Naive thymus-derived CD4-positive, alpha-beta T cell (primary cell): ENCODE measurements at regions not wholly inside any gene's neighbourhood (a gene's known extent, or its start where the extent isn't known, plus 50 kb on each side); places are given as distances from the start of the nearest gene placed in this dataset.

ENCODE experiments used
- ATAC-seq: fragments of 150-1000 bp; cut with Tn5 transposase; 2 replicates; pipeline ENCODE4 v1.10.0; 2021; ENCODE audit warnings: mild to moderate bottlenecking, moderate library complexity
- CTCF ChIA-PET: fragments of 350-600 bp; sonication (Branson Sonifier 250); formaldehyde crosslinking; loops from one replicate; lab custom pipeline; 2021; ENCODE audit warnings: antibody characterized with exemption; lab: Charles Lee
- POLR2A ChIA-PET: fragments of 350-600 bp; sonication (Branson Sonifier 250); formaldehyde crosslinking; loops from one replicate; lab custom pipeline; 2021; ENCODE audit warnings: antibody characterized with exemption, inconsistent platforms; lab: Charles Lee
- DNase-seq, 9 donors: peaks; one replicate each; pipeline versions ENCODE4 v3.0.0 to v3.0.0-alpha.2; 2020 to 2022; ENCODE audit warnings: mixed read lengths in 1 of 9
- H3K27ac ChIP-seq: one replicate; pipeline ENCODE4 v1.7.0; 2013; ENCODE audit warnings: mild to moderate bottlenecking, low read depth, low read length, moderate library complexity
- H3K27me3 ChIP-seq, 2 donors: one replicate each; pipeline ENCODE4 v1.7.0; 2013; ENCODE audit warnings: low read length in 2 of 2, mild to moderate bottlenecking in 2 of 2, moderate library complexity in 2 of 2; ENCODE audit not compliant: control insufficient read depth in 2 of 2, insufficient read depth in 2 of 2
- H3K36me3 ChIP-seq, 3 experiments: 1 replicate in 2 of 3; 2 replicates in 1 of 3; pipeline ENCODE4 v1.7.0; 2013; ENCODE audit warnings: low read length in 3 of 3, mild to moderate bottlenecking in 3 of 3, moderate library complexity in 1 of 3; ENCODE audit not compliant: insufficient read depth in 3 of 3, control insufficient read depth in 2 of 3
- H3K4me1 ChIP-seq, 2 donors: one replicate each; pipeline ENCODE4 v1.7.0; 2013; ENCODE audit warnings: low read length in 2 of 2, mild to moderate bottlenecking in 2 of 2, moderate library complexity in 1 of 2; ENCODE audit not compliant: control insufficient read depth in 2 of 2, insufficient read depth in 2 of 2
- H3K4me3 ChIP-seq: 2 replicates; pipeline ENCODE4 v1.7.0; 2013; ENCODE audit warnings: mild to moderate bottlenecking, low read length
- H3K9me3 ChIP-seq, 3 experiments: 1 replicate in 2 of 3; 2 replicates in 1 of 3; pipeline ENCODE4 v1.7.0; 2013; ENCODE audit warnings: low read length in 3 of 3; ENCODE audit not compliant: control insufficient read depth in 2 of 3
- H3K27ac Mint-ChIP-seq, 9 donors: one replicate each; pipeline ENCODE4 v1.8.0; 2020 to 2022; ENCODE audit warnings: mixed read lengths in 9 of 9, mild to moderate bottlenecking in 8 of 9, moderate library complexity in 5 of 9, inconsistent platforms in 2 of 9
- H3K27me3 Mint-ChIP-seq, 5 donors: one replicate each; pipeline ENCODE4 v1.8.0; 2021 to 2022; ENCODE audit warnings: mixed read lengths in 5 of 5, mild to moderate bottlenecking in 1 of 5
- H3K36me3 Mint-ChIP-seq, 5 donors: one replicate each; pipeline ENCODE4 v1.8.0; 2020 to 2022; ENCODE audit warnings: mixed read lengths in 5 of 5, mild to moderate bottlenecking in 3 of 5, inconsistent platforms in 1 of 5
- H3K4me1 Mint-ChIP-seq, 7 donors: one replicate each; pipeline ENCODE4 v1.8.0; 2020 to 2022; ENCODE audit warnings: mixed read lengths in 7 of 7, mild to moderate bottlenecking in 3 of 7, inconsistent platforms in 1 of 7
- H3K4me3 Mint-ChIP-seq, 10 donors: one replicate each; pipeline ENCODE4 v1.8.0; 2020 to 2022; ENCODE audit warnings: mild to moderate bottlenecking in 10 of 10, mixed read lengths in 10 of 10, moderate library complexity in 6 of 10, inconsistent platforms in 2 of 10
- H3K9me3 Mint-ChIP-seq, 11 donors: one replicate each; pipeline ENCODE4 v1.8.0; 2020 to 2022; ENCODE audit warnings: mixed read lengths in 11 of 11, mild to moderate bottlenecking in 4 of 11, inconsistent platforms in 1 of 11, moderate library complexity in 1 of 11
- intact Hi-C, 2 donors: fragments of 100-400 bp; cut with micrococcal nuclease; formaldehyde crosslinking; loops; one replicate each; pipeline ENCODE4 v1.15.1; 2023

GRCh38 chr14:56905282-56905681, 95.0 kb upstream of the OTX2 start:
- no peaks in the 10 kb centered on the region for H3K36me3 Mint-ChIP-seq
- no peak for ATAC-seq

GRCh38 chr14:56903304-56903969, 93.2 kb upstream of the OTX2 start:
- POLR2A ChIA-PET: no interaction called here
- H3K27me3 Mint-ChIP-seq: peaks cover 4 to 50% (median 30%) of the 10 kb centered on the region in 5 donors

More at GRCh38 chr14:56905282-56905681, 95.0 kb upstream of the OTX2 start:
- H3K27ac ChIP-seq: no peak overlapping the region
- ChIA-PET CTCF (no interaction called here), POLR2A (no interaction called here)
- H3K4me1 Mint-ChIP-seq: no peaks in the 10 kb centered on the region
- H3K9me3 Mint-ChIP-seq: peaks cover 0 to 5% (median 0%) of the 10 kb centered on the region in 11 donors
- H3K4me3 ChIP-seq: no peak overlapping the region
- H3K27me3 Mint-ChIP-seq: peaks cover 4 to 36% (median 22%) of the 10 kb centered on the region in 5 donors
- DNase-seq: no peak
- no peaks in the 10 kb centered on the region for H3K4me1 ChIP-seq
- H3K36me3 ChIP-seq: no peaks in the 10 kb centered on the region
- H3K4me3 Mint-ChIP-seq: no peak overlapping the region
- no peak overlapping the region for H3K27ac Mint-ChIP-seq
- no peaks in the 10 kb centered on the region for H3K27me3 ChIP-seq
- intact Hi-C loops: no loop called here
- H3K9me3 ChIP-seq: no peaks in the 10 kb centered on the region

GRCh38 chr14:56902385-56902784, 92.1 kb upstream of the OTX2 start:
- Mint-ChIP-seq H3K9me3 (peaks cover 0 to 5% (median 0%) of the 10 kb centered on the region in 11 donors), H3K36me3 (no peaks in the 10 kb centered on the region), H3K4me3 (no peak overlapping the region), H3K4me1 (no peaks in the 10 kb centered on the region), H3K27me3 (peaks cover 6 to 58% (median 34%) of the 10 kb centered on the region in 5 donors), H3K27ac (no peak overlapping the region)
- H3K9me3 ChIP-seq: no peaks in the 10 kb centered on the region
- H3K27me3 ChIP-seq: no peaks in the 10 kb centered on the region
- H3K4me3 ChIP-seq: no peak overlapping the region
- ATAC-seq (no peak), DNase-seq (no peak)
- H3K36me3 ChIP-seq: no peaks in the 10 kb centered on the region
- H3K4me1 ChIP-seq: no peaks in the 10 kb centered on the region
- H3K27ac ChIP-seq: no peak overlapping the region
- CTCF ChIA-PET: no interaction called here
- intact Hi-C loops: no loop called here
- POLR2A ChIA-PET: no interaction called here

More at GRCh38 chr14:56903304-56903969, 93.2 kb upstream of the OTX2 start:
- no peaks in the 10 kb centered on the region for H3K9me3 ChIP-seq
- CTCF ChIA-PET: no interaction called here
- no peak for DNase-seq
- intact Hi-C loops: no loop called here
- H3K4me3 Mint-ChIP-seq: no peak overlapping the region
- no peaks in the 10 kb centered on the region for H3K36me3 Mint-ChIP-seq
- H3K27me3 ChIP-seq: no peaks in the 10 kb centered on the region
- no peak overlapping the region for H3K4me3 ChIP-seq
- H3K36me3 ChIP-seq: no peaks in the 10 kb centered on the region
- peaks cover 0 to 5% (median 0%) of the 10 kb centered on the region in 11 donors for H3K9me3 Mint-ChIP-seq
- no peak for ATAC-seq
- H3K4me1 Mint-ChIP-seq: no peaks in the 10 kb centered on the region
- no peak overlapping the region for H3K27ac Mint-ChIP-seq
- H3K4me1 ChIP-seq: no peaks in the 10 kb centered on the region
- H3K27ac ChIP-seq: no peak overlapping the region

- Histone ChIP-seq H3K9me3 (no peaks in the 10 kb centered on the region), H3K27ac (no peak overlapping the region), H3K4me1 (no peaks in the 10 kb centered on the region), H3K27me3 (no peaks in the 10 kb centered on the region), H3K36me3 (no peaks in the 10 kb centered on the region), H3K4me3 (no peak overlapping the region)
- H3K27me3 Mint-ChIP-seq: peaks cover 12 to 63% (median 32%) of the 10 kb centered on the region in 5 donors
- intact Hi-C loops: no loop called here
- no peaks in the 10 kb centered on the region for H3K4me1 Mint-ChIP-seq
- no peak overlapping the region for H3K4me3 Mint-ChIP-seq
- POLR2A ChIA-PET: no interaction called here
- H3K9me3 Mint-ChIP-seq: peaks cover 0 to 6% (median 1%) of the 10 kb centered on the region in 11 donors
- CTCF ChIA-PET: no interaction called here
- H3K36me3 Mint-ChIP-seq: no peaks in the 10 kb centered on the region
- ATAC-seq (no peak), DNase-seq (no peak)
- H3K27ac Mint-ChIP-seq: no peak overlapping the region
Observed at GRCh38 chr14:56900726-56901125, 90.4 kb upstream of the OTX2 start.

- DNase-seq (no peak), ATAC-seq (no peak)
- Mint-ChIP-seq H3K27ac (no peak overlapping the region), H3K4me1 (no peaks in the 10 kb centered on the region), H3K9me3 (peaks cover 0 to 3% (median 0%) of the 10 kb centered on the region in 11 donors), H3K27me3 (peaks cover 11 to 63% (median 34%) of the 10 kb centered on the region in 5 donors), H3K4me3 (no peak overlapping the region), H3K36me3 (no peaks in the 10 kb centered on the region)
- Histone ChIP-seq H3K27ac (no peak overlapping the region), H3K36me3 (no peaks in the 10 kb centered on the region), H3K9me3 (no peaks in the 10 kb centered on the region), H3K4me3 (no peak overlapping the region), H3K4me1 (no peaks in the 10 kb centered on the region), H3K27me3 (no peaks in the 10 kb centered on the region)
- ChIA-PET CTCF (no interaction called here), POLR2A (no interaction called here)
- intact Hi-C loops: no loop called here
Observed at GRCh38 chr14:56899829-56900228, 89.5 kb upstream of the OTX2 start.

GRCh38 chr14:56896922-56897321, 86.6 kb upstream of the OTX2 start:
- Mint-ChIP-seq H3K36me3 (no peaks in the 10 kb centered on the region), H3K27ac (no peak overlapping the region), H3K9me3 (peaks cover 0 to 5% (median 0%) of the 10 kb centered on the region in 11 donors), H3K27me3 (peaks cover 11 to 66% (median 40%) of the 10 kb centered on the region in 5 donors), H3K4me3 (no peak overlapping the region), H3K4me1 (no peaks in the 10 kb centered on the region)
- CTCF ChIA-PET: interaction anchor here (0.6 kb wide), 1 partner anchor 370 kb away, joined by 3 read pairs; no protein-coding TSS in a partner anchor
- H3K4me1 ChIP-seq: no peaks in the 10 kb centered on the region
- H3K4me3 ChIP-seq: no peak overlapping the region
- no peaks in the 10 kb centered on the region for H3K27me3 ChIP-seq
- POLR2A ChIA-PET: no interaction called here
- no peak for ATAC-seq
- H3K27ac ChIP-seq: no peak overlapping the region
- DNase-seq: no peak
- intact Hi-C loops: no loop called here
- no peaks in the 10 kb centered on the region for H3K9me3 ChIP-seq
- no peaks in the 10 kb centered on the region for H3K36me3 ChIP-seq

GRCh38 chr14:56896231-56896630, 86.0 kb upstream of the OTX2 start:
- Histone ChIP-seq H3K9me3 (no peaks in the 10 kb centered on the region), H3K4me3 (no peak overlapping the region), H3K27ac (no peak overlapping the region), H3K36me3 (no peaks in the 10 kb centered on the region), H3K4me1 (no peaks in the 10 kb centered on the region), H3K27me3 (no peaks in the 10 kb centered on the region)
- ChIA-PET POLR2A (no interaction called here), CTCF (no interaction called here)
- Mint-ChIP-seq H3K4me1 (no peaks in the 10 kb centered on the region), H3K9me3 (peaks cover 0 to 5% (median 0%) of the 10 kb centered on the region in 11 donors), H3K27me3 (peaks cover 16 to 71% (median 43%) of the 10 kb centered on the region in 5 donors), H3K36me3 (no peaks in the 10 kb centered on the region), H3K27ac (no peak overlapping the region), H3K4me3 (no peak overlapping the region)
- DNase-seq: no peak
- no peak for ATAC-seq
- intact Hi-C loops: no loop called here
